GM23248 (cell line): ENCODE measurements at regions not wholly inside any gene's neighbourhood (a gene's known extent, or its start where the extent isn't known, plus 50 kb on each side); places are given as distances from the start of the nearest gene placed in this dataset.

Experiments
- DNase-seq: peaks from one replicate; pipeline ENCODE4 v3.0.0-alpha.2; 2015
- H2AFZ ChIP-seq: fragments of 200-600 bp; sonication (generic); 2 replicates; pipeline ENCODE4 v1.6.1; 2016; ENCODE audit warnings: antibody characterized with exemption
- H3F3A ChIP-seq: fragments of 200-600 bp; sonication (generic); 2 replicates; pipeline ENCODE4 v1.6.1; 2016; ENCODE audit warnings: mild to moderate bottlenecking, antibody characterized with exemption, mixed run types; ENCODE audit not compliant: insufficient read depth
- H3K27ac ChIP-seq: fragments of 200-600 bp; sonication (generic); 2 replicates; pipeline ENCODE4 v1.5.1; 2016; ENCODE audit warnings: mild to moderate bottlenecking
- H3K27me3 ChIP-seq: fragments of 200-600 bp; sonication (generic); replicated peaks from 2 replicates; pipeline ENCODE4 v1.6.1; 2016; ENCODE audit warnings: mild to moderate bottlenecking; ENCODE audit not compliant: insufficient read depth
- H3K36me3 ChIP-seq: fragments of 200-600 bp; sonication (generic); 2 replicates; pipeline ENCODE4 v1.6.1; 2016; ENCODE audit warnings: low read depth, mild to moderate bottlenecking
- H3K4me1 ChIP-seq: fragments of 200-600 bp; sonication (generic); 2 replicates; pipeline ENCODE4 v1.6.1; 2016; ENCODE audit warnings: mild to moderate bottlenecking; ENCODE audit not compliant: insufficient read depth
- H3K4me2 ChIP-seq: fragments of 200-600 bp; sonication (generic); one replicate; pipeline ENCODE4 v1.6.1; 2016; ENCODE audit warnings: mild to moderate bottlenecking; ENCODE audit not compliant: unreplicated experiment
- H3K4me3 ChIP-seq: fragments of 200-600 bp; sonication (generic); 2 replicates; pipeline ENCODE4 v1.5.1; 2016; ENCODE audit warnings: mild to moderate bottlenecking
- H3K79me2 ChIP-seq: fragments of 200-600 bp; sonication (generic); 2 replicates; pipeline ENCODE4 v1.6.1; 2016; ENCODE audit warnings: mild to moderate bottlenecking; ENCODE audit not compliant: insufficient read depth
- H3K9ac ChIP-seq: fragments of 200-600 bp; sonication (generic); 2 replicates; pipeline ENCODE4 v1.6.1; 2016; ENCODE audit warnings: mild to moderate bottlenecking
- H3K9me2 ChIP-seq: fragments of 200-600 bp; sonication (generic); 2 replicates; pipeline ENCODE4 v1.6.1; 2016; ENCODE audit warnings: mixed run types, mild to moderate bottlenecking, moderate library complexity; ENCODE audit not compliant: insufficient read depth
- H3K9me3 ChIP-seq: fragments of 200-600 bp; sonication (generic); one replicate; pipeline ENCODE4 v1.6.1; 2017; ENCODE audit warnings: low read depth
- H4K20me1 ChIP-seq: fragments of 200-600 bp; sonication (generic); 2 replicates; pipeline ENCODE4 v1.6.0; 2016; ENCODE audit not compliant: insufficient read depth
- EZH2 ChIP-seq: fragments of 200-600 bp; sonication (generic); IDR thresholded peaks from 2 replicates; pipeline ENCODE4 v1.6.1; 2018; ENCODE audit warnings: antibody characterized with exemption, mild to moderate bottlenecking; ENCODE audit not compliant: insufficient read depth, poor library complexity, severe bottlenecking
- EZH2phosphoT487 ChIP-seq: fragments of 200-600 bp; sonication (generic); IDR thresholded peaks from 2 replicates; pipeline ENCODE4 v1.6.1; 2018; ENCODE audit warnings: antibody characterized with exemption, moderate library complexity, mild to moderate bottlenecking, low read depth; ENCODE audit not compliant: insufficient read depth
- WGBS, 2 experiments: methylation state at CpG; one replicate each; pipeline ENCODE4 v1.1.6; 2015 to 2017; ENCODE audit warnings: low lambda C conversion rate in 2 of 2, low coverage in 1 of 2; ENCODE audit errors: missing lambda C conversion rate in 2 of 2; 5-methylcytosine and 5-hydroxymethylcytosine counted together
- in situ Hi-C: fragments of 300-500 bp; cut with MboI; formaldehyde crosslinking; loops from 2 replicates; pipeline ENCODE4 v1.15.0; 2020

GRCh38 chr9:117612317-117612716 lies 91.9 kb upstream of the TLR4 start:
- no peak overlapping the region for H3K27ac ChIP-seq
- no peak for DNase-seq
- H3K27me3 ChIP-seq = no peaks in the 10 kb centered on the region
- no peaks in the 10 kb centered on the region for H4K20me1 ChIP-seq
- WGBS, 2 experiments = 0 to 5% methylated on average over 1 of the region's 1 CpG
- no peaks in the 10 kb centered on the region for H3F3A ChIP-seq
- no peak overlapping the region for H3K4me2 ChIP-seq
- H3K4me3 ChIP-seq = no peak overlapping the region
- in situ Hi-C loops = no loop called here
- no peaks in the 10 kb centered on the region for H3K36me3 ChIP-seq
- no peak overlapping the region for H3K9ac ChIP-seq
- no peaks in the 10 kb centered on the region for H3K9me3 ChIP-seq
- H3K4me1 ChIP-seq = no peaks in the 10 kb centered on the region
- H3K79me2 ChIP-seq = no peaks in the 10 kb centered on the region
- H3K9me2 ChIP-seq = no peaks in the 10 kb centered on the region
- no peak for TF ChIP-seq EZH2phosphoT487
- no peak for TF ChIP-seq EZH2
- no peak overlapping the region for H2AFZ ChIP-seq

GRCh38 chr9:117597977-117598376 lies 106.2 kb upstream of the TLR4 start:
- Histone ChIP-seq H4K20me1 (no peaks in the 10 kb centered on the region), H3K27me3 (no peaks in the 10 kb centered on the region), H3K9ac (no peak overlapping the region), H3F3A (no peaks in the 10 kb centered on the region), H3K4me3 (no peak overlapping the region), H3K4me1 (no peaks in the 10 kb centered on the region), H3K79me2 (no peaks in the 10 kb centered on the region), H3K9me2 (no peaks in the 10 kb centered on the region), H2AFZ (no peak overlapping the region), H3K36me3 (no peaks in the 10 kb centered on the region), H3K4me2 (no peak overlapping the region), H3K27ac (no peak overlapping the region), H3K9me3 (no peaks in the 10 kb centered on the region)
- in situ Hi-C loops = no loop called here
- 29 to 38% methylated on average over 2 of the region's 2 CpGs for WGBS, 2 experiments
- TF ChIP-seq EZH2phosphoT487 = no peak
- TF ChIP-seq EZH2 = no peak
- DNase-seq = no peak

- H3K36me3 ChIP-seq = no peaks in the 10 kb centered on the region
- no peaks in the 10 kb centered on the region for H3K27me3 ChIP-seq
- no peak overlapping the region for H3K4me3 ChIP-seq
- H3K9ac ChIP-seq = no peak overlapping the region
- no peaks in the 10 kb centered on the region for H3F3A ChIP-seq
- H3K9me3 ChIP-seq = no peaks in the 10 kb centered on the region
- TF ChIP-seq EZH2 = no peak
- no peak for TF ChIP-seq EZH2phosphoT487
- WGBS, 2 experiments = 0 to 12% methylated on average over 2 of the region's 2 CpGs
- in situ Hi-C loops = no loop called here
- H2AFZ ChIP-seq = no peak overlapping the region
- H3K79me2 ChIP-seq = no peaks in the 10 kb centered on the region
- H3K4me2 ChIP-seq = no peak overlapping the region
- no peaks in the 10 kb centered on the region for H4K20me1 ChIP-seq
- H3K27ac ChIP-seq = no peak overlapping the region
- H3K9me2 ChIP-seq = no peaks in the 10 kb centered on the region
- H3K4me1 ChIP-seq = no peaks in the 10 kb centered on the region
- DNase-seq = no peak
These were observed 107.5 kb upstream of the TLR4 start for GRCh38 chr9:117596678-117597077.

- Histone ChIP-seq H3K27ac (no peak overlapping the region), H3K4me2 (no peak overlapping the region), H3K9me2 (no peaks in the 10 kb centered on the region), H3K4me3 (no peak overlapping the region), H3K79me2 (no peaks in the 10 kb centered on the region), H3K9me3 (no peaks in the 10 kb centered on the region), H2AFZ (no peak overlapping the region), H3K27me3 (no peaks in the 10 kb centered on the region), H3F3A (no peaks in the 10 kb centered on the region), H3K4me1 (no peaks in the 10 kb centered on the region), H4K20me1 (no peaks in the 10 kb centered on the region), H3K9ac (no peak overlapping the region), H3K36me3 (no peaks in the 10 kb centered on the region)
- no peak for TF ChIP-seq EZH2phosphoT487
- no peak for TF ChIP-seq EZH2
- 21 to 39% methylated on average over 3 of the region's 3 CpGs for WGBS, 2 experiments
- in situ Hi-C loops = no loop called here
- DNase-seq = no peak
These were observed 108.6 kb upstream of the TLR4 start for GRCh38 chr9:117595650-117596049.

GRCh38 chr9:117587263-117587662 lies 116.9 kb upstream of the TLR4 start:
- H3K4me3 ChIP-seq = no peak overlapping the region
- H3K9me3 ChIP-seq = no peaks in the 10 kb centered on the region
- H3K9ac ChIP-seq = no peak overlapping the region
- H3K36me3 ChIP-seq = no peaks in the 10 kb centered on the region
- H4K20me1 ChIP-seq = no peaks in the 10 kb centered on the region
- H3K4me2 ChIP-seq = no peak overlapping the region
- H3K27me3 ChIP-seq = no peaks in the 10 kb centered on the region
- no peaks in the 10 kb centered on the region for H3F3A ChIP-seq
- in situ Hi-C loops = no loop called here
- no peaks in the 10 kb centered on the region for H3K9me2 ChIP-seq
- H3K4me1 ChIP-seq = no peaks in the 10 kb centered on the region
- TF ChIP-seq EZH2 (no peak), EZH2phosphoT487 (no peak)
- H2AFZ ChIP-seq = no peak overlapping the region
- no peak overlapping the region for H3K27ac ChIP-seq
- DNase-seq = no peak
- no peaks in the 10 kb centered on the region for H3K79me2 ChIP-seq
- 0 to 2% methylated on average over 2 of the region's 2 CpGs for WGBS, 2 experiments
